GM18867 (cell line): ENCODE measurements at regions not wholly inside any gene's neighbourhood (a gene's known extent, or its start where the extent isn't known, plus 50 kb on each side); places are given as distances from the start of the nearest gene placed in this dataset.
"Not testable (repeated sequence)": the region's sequence is repeated elsewhere in the genome, so short reads cannot be mapped to it uniquely, and the experiment has no call there.

Experiments used
- ATAC-seq: cut with Tn5 transposase; IDR thresholded peaks from one replicate; pipeline ENCODE4 v1.9.1; 2021; ENCODE audit warnings: mild to moderate bottlenecking, moderate library complexity; ENCODE audit not compliant: unreplicated experiment

DNA sequence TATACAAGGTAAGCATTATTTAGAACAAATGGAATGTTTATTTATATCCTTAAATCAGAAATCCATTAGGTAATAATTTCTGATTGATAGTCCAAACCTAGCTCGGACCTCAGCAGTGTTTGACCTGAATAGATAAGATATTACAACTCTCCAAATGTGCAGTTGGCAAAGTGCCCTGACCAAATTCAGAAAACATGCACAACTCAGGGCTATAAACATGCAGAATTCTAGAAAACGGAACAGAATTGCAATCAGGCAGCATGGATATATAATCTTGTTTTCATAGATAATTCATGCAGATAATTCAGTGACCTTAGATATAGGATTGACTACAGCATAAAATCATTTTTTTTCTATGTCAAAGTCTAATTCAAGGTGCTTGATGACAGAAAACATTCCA is 626.6 kb upstream of the CITED2 start:
- ATAC-seq: no peak

DNA sequence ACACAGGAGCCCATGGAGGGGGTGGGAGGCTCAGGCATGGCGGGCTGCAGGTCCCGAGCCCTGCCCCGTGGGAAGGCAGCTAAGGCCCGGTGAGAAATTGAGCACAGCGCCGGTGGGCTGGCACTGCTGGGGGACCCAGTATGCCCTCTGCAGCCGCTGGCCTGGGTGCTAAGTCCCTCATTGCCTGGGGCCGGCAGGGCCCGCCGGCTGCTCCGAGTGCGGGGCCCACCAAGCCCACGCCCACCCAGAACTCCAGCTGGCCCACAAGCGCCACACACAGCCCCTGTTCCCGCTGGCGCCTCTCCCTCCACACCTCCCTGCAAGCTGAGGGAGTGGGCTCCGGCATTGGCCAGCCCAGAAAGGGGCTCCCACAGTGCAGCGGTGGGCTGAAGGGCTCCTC is 625.2 kb upstream of the CITED2 start:
- not testable (repeated sequence) for ATAC-seq

DNA sequence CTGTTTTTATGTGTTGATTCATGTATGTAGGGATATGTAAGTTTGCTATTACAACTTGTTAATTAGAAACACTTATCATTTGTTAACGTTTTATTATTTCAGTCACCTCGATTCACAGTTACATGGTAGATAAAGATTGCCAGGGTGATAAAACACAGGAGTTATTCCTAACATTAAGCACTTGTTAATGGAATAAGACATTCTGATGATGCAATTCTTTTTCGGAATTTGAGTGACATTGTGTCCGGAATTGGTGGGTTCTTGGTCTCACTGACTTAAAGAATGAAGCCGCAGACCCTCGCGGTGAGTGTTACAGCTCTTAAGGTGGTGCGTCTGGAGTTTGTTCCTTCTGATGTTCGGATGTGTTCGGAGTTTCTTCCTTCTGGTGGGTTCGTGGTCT is 624.0 kb upstream of the CITED2 start:
- ATAC-seq: not testable (repeated sequence)

DNA sequence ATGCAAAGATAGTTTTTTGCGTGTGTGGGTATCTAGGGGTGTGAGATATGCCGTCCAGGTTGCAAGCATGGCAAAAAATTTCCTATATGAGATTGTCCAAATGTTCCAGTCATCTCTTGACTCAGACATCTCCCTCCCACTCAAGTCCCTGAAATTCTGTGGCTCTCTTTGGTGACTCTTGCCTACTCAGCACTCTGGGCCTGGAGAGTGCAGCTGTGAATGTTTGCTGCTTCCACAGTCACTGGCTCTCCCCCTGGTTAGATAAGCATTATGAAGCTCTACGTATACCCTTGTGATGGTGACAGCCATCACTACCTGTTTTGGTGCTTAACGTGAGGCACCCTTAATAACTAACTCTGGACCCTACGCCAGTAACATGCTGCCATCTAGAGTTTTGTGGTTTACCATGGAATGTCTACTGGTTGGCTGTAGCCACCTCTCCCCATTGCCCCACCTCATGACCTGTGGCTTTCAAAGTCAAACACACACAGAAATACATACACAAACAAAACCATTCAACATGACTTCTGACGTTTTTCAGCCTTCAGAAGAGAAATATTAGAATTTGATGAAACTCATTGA is 621.9 kb upstream of the CITED2 start:
- ATAC-seq: peak; percentile 94

DNA sequence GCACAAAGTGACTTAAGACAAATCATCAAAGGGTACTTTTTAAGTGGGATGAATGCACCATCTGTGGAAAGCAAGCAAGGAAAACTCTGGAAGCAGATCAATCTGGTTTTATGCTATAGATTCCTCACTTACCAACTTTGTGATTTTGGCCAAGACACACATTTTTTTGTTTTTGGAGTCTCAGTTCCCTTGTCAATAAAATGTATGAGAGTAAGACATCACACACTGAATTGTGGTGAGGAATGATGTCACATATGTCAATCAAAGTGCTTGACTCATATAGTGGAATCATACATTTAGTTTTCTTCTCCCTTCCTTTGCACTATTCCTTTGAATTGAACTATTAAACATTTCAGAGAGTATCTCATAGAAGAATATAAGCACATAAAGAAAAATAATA is 620.5 kb upstream of the CITED2 start:
- ATAC-seq: no peak

DNA sequence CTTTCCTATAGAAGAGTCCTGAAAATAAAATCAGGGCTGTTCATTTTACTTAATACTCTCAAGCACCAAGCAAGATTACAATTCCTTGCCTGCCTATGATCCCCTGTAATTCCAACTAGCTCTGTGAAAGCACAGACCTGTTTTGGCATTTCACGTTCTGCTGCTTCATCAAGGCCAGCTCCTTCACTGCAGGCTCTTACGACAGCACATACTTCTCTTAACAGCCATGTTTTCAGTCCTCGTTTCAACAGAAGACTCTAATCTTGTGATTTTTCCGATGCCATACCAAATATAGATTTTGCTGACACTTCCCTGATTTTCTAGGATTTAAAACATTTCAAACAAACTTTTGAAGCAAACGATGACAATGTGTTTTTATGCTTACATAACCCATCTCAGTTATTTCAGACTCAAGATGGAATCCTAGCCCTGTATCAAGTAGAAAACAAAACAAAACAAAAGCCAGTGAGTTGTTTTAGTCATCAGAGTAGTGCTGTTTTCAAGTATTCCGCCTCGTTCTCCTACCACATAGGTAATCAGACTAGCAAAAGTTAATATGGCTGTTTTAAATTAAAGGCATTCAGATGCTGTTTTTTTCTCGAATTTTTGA is 616.5 kb upstream of the CITED2 start:
- ATAC-seq: no peak

DNA sequence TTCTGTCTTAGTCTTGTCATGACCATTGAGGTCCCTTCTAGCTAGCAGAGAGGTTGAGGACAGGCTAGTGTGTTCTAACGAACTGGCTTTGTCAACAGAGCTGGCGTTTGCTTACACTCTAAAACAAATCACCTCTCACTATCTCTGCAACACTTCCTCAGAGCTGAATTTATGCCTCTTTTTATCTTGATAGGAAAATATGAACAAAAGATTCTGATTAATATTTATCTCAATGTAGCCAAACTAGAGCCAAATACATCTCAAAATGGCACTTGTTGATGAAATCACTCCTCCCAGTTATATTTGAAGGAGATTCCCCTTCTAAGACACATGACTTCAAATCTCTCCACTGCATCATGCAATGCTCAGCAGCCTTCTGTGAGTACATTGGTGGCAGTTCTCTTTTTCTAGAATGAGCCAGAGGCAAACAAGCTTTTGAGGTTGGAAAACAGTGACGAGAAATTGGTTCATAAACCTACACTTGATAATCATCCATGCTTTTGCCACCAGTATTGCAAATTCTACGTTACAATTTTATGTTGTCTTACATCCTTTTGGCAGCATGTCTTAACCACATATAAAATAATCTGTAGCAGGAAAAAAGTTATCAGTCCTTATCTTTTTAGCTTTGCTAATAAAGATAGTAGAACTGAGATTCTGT is 615.7 kb upstream of the CITED2 start:
- no peak for ATAC-seq

DNA sequence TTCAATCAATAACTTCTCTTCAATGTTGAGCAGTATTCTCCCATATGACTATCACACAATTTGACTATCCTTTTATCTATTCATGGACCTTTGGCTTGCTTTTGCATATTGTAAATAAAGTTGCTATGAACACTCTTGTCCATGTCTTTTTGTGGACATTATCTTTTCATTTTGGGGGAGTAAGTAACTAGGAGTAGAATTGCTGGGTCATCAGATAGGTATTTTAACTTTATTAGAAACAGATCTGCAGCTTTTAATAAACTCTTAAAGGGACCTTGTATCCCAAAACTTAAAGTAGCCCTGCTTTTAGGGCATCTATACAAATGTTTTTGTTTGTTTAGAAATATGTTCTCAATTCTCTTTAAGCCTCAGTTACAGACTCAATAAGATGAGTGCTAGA is 614.2 kb upstream of the CITED2 start:
- ATAC-seq: no peak

DNA sequence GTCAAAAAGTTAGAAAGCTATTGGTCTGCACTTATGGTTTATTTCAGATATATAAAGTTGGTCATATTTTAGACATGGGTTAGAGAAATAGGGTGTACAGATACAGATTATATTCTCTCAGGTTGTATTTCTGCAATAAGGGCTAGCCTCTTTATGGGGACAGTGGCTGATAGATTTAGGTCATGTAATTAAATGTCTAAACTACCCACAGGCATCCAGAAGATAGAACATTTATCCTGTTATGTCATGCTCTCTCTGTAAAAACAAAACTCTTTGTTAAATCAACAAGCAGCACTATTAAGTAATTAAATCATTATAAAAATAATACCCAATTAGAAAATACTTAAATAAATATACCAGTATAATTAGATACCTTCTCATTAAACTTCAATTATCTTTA is 612.6 kb upstream of the CITED2 start:
- no peak for ATAC-seq

DNA sequence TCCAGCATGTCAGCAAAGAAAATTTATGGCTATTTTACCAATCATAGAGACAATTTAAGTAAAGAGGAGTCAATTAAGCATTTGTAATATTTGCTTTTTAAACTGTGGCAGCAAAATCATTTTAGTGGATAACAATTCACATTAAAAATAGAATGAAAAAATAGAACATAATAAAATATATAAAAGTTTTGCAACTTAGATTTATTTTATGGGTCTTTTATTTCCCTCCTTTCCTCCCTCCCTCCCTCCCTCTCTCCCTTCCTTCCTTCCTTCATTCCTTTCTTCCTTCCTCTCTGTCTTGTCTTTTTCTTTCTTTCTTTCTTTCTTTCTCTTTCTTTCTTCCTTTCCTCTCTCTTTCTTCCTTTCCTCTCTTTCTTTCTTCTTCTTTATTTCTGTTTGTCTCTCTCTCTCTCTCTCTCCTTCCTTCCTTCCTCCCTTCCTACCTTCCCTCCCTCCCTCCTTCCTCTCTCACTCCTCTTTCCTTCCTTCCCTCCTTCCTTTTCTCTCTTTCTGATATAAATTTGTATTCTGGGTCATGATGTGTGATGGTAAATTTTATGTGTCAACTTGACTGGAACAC is 610.9 kb upstream of the CITED2 start:
- ATAC-seq: no peak

DNA sequence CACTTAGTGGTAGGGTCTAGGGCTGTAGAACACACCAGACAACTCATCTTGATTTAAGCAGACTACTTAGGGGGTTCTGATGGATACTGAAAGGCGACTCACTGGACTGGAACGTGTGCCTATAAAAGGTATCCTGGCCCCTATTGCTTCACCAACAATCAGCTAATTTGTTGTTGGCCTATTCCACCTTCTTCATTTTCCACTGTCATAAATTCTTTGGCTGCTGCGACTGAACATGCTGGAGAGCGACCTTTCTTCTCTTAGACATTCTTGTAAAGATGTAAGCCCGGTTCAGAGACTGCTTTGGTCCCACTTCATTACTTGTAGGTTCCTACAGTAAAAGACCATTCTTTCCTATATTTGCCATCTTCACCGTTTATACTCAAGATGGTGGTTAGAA is 609.9 kb upstream of the CITED2 start:
- ATAC-seq: no peak

DNA sequence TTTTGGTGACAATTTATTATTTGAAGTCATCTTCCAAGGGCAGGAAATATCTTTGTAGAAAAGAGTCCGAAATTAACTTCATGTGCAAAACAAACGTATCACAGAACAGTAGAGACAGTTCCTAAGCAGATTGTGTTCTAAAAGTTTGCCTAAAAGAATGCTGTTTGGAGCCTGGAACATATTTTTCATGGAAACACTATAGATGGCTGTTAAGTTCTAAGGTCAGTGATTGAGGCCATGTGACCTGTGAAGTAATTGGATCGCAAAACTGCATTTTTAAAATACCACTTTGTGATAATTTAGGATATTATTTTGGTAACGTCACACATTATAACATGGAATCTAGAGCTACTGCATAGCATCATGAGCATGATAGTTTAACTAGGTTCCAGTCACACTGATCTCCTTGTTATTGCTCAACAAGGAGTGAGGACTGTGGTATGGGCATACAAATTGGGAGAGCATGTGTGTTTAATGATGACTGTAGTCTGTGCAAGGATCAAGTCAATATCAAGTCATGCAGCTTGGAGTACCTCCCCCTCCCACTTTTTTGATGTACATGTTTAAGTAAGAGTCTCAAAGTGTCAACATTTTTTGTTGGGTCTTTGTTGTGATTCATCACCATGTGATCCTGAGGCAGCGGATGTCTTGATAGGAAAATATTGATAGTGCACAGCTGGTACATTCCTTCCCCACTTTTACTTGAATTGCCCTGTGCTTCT is 609.3 kb upstream of the CITED2 start:
- no peak for ATAC-seq

DNA sequence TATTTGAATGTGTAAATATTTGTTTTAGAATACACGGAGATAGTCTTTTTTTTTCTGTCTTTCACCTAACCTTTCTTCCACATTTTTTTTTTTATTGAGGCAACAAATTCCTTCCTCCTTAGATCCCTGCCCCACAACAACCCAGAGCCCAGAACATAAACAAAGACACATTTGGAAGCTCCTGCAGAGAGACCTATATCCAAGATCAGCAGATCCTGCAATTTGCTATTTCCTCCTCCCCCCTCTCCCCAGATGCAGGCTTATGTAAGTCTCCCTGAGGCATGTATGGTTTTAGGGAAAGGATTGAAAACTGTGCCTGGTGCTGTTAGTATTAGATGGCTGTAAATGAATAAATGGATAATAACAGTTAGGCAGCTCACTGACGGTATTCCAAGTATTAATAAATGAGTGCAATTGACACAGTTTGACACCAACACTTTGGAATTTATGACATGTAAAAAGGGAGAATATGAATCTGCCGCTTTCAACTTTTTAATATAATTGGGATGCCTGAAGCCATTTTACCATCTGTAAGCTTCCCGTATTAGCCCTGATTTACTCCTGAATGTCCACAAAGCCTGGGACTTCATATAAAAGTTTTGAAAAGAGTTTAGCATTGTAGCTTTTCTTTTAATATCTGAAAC is 608.3 kb upstream of the CITED2 start:
- no peak for ATAC-seq

DNA sequence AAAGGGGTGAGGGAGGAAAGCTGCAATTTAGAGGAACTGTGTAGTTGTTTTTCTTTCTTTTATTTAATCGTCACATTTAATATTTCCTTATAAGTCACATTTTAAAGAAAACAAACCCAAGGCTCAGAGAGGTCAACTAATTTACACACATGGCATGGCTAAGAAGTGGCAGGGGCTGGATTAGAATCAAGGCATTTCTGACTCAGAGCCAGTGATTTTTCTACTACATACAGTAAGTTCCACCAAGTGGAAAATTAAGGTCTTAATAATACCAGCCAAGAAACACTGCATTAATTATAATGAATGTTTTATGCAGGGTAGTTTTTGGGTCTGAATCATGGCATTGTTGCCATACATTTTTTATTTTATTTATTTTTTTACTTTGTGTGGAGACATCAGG is 607.7 kb upstream of the CITED2 start:
- no peak for ATAC-seq

DNA sequence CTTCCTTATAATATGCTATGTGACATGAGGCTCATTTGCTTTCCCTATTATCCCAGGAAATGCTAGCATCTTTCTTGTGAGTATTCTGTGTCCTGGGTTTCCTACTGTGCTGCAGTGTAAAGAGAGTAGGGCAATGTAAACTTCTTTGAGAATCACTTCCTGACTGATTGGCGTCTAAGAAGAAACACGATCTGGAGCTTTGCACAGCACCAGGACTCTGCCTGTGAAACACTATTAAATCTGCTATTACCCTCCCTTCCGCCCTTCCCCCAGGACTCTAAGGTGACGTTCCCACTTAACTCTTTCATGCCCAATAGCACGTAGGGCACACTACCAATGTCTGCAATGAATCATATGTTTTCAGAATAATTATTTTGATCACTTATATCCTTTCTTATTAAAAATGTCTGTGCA is 607.3 kb upstream of the CITED2 start:
- no peak for ATAC-seq

DNA sequence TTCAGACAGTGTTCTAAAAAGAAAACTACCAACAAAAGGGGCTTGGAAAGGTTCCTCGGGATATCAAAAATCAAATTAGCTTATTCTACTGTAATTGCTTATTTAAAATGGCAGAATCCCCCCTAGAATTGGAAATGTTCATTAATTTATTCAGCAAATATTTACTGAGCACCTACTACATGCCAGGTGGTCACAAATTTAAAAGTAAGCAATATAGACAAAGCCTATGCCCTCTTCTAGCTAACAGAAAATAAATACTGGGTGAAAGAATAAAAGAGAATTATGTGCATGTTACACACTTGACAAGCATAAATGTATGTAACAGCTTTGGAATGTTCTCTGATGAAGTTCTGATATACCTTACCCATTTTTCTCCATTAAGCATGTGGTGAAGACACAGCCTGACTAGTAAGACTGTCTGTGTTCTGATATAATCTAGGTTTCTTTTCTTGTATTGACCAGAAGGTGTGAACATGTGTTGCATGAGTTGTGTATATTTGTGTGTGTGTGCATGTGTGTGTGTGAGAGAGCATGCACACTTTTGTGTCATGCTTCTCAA is 606.7 kb upstream of the CITED2 start:
- no peak for ATAC-seq

DNA sequence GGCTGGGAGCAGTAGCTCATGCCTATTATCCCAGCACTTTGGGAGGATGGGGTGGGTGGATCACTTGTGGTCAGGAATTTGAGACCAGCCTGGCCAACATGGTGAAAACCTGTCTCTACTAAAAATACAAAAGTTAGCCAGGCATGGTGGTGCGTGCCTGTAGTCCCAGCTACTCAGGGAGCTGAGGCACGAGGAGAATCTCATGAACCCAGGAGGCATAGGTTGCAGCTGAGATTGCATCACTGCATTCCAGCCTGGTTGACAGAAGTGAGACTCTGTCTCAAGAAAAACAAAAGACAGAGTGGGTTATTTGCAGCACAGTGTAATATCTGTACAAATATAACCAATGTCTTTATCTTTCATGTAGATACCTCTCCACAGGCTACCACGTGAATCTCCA is 606.2 kb upstream of the CITED2 start:
- not testable (repeated sequence) for ATAC-seq

DNA sequence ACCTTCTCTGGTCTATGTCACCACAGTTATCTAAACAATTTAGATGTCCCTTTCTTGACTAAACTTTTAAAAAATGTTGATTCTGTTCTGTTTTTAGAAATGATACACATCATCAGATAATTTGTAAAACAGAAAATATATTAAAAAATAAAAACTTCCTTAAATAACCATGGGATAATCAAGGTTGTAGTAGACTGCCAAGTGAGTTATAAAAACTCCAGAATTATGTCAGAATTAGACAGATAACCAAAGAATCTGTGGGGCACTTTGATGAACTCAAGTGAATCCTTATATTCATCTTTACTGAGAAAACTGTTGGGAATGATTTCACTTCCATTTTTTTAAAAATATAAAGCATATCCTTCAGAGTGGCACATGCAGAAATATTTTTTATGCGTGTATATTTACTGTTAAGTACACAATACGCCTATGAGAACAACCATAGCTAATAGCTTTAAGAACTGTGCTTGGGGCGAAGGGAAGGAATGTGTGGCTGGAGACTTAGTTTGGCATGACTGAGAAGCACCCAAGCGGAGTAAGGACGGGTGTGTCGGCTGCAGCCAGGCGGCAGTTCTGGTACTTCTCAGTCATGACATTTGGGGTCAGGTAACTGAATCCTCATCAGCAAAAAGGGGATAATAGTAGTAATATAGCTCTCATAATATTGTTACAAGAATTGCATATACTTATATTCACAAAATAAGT is 604.7 kb upstream of the CITED2 start:
- ATAC-seq: no peak

DNA sequence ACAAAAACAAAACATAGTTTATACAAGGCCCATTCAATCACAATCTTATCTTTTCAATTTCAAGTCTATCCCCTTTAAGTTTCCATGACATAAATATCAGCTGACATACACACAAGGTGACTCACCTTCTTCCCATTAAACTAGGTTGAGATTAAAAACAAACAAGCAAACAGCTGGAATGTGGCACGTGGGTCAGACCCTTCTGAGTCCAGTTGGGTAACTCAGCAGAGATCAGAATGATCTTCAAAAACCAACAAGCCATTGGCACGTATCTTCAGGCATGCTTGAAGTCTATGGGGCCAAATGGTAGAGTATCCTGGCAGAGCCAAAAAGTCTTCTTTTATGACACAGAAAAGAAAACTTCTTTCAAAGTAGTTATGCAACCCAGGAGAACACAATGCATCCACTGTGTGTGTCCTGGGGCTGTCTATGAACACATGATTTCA is 603.5 kb upstream of the CITED2 start:
- no peak for ATAC-seq

DNA sequence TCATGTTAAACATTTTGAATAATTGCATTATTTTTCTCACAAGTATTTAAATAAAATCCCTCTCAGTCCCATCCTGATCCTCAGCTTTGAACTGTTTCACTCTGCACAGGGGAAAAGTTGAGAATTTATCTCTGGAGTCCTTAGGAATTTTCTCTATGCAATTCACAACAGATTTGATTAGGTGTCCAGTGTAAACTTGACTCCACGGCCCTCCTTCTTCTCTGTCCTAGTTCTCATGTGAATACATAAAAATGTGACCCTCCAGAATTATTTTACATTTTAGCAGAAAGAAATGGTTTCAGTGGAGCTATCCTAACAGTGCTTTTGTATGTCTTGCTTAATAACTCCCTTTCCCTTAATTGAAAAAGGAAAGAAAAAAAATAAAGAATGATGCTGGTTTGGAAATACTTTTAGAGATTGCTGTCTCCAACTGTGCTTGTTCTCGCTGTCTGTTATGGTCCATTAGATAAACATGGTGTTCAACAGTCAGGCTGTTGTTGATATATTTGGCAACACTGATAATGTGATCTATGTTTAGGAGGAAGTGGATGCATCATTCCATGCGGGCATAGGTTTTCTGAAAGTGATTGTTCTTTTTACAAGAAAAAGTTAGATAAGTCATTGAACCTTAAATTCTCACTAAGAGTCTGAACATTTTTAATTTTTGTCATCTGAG is 599.4 kb upstream of the CITED2 start:
- ATAC-seq: no peak
